ENCODE measurements at regions not wholly inside any gene's neighbourhood (a gene's known extent, or its start where the extent isn't known, plus 50 kb on each side); places are given as distances from the start of the nearest gene placed in this dataset.

GRCh38 chr12:95371571-95371970 is 102.4 kb upstream of the METAP2 start:
- TF ChIP-seq, protein P1, sequence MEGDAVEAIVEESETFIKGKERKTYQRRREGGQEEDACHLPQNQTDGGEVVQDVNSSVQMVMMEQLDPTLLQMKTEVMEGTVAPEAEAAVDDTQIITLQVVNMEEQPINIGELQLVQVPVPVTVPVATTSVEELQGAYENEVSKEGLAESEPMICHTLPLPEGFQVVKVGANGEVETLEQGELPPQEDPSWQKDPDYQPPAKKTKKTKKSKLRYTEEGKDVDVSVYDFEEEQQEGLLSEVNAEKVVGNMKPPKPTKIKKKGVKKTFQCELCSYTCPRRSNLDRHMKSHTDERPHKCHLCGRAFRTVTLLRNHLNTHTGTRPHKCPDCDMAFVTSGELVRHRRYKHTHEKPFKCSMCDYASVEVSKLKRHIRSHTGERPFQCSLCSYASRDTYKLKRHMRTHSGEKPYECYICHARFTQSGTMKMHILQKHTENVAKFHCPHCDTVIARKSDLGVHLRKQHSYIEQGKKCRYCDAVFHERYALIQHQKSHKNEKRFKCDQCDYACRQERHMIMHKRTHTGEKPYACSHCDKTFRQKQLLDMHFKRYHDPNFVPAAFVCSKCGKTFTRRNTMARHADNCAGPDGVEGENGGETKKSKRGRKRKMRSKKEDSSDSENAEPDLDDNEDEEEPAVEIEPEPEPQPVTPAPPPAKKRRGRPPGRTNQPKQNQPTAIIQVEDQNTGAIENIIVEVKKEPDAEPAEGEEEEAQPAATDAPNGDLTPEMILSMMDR (IDR thresholded peaks at IDR 0.05; ENCODE audit: insufficient read depth, low read length, poor library complexity, severe bottlenecking): no peak
- no peak for TF ChIP-seq EZH2phosphoT487 (conservative IDR thresholded peaks at IDR 0.05; ENCODE audit: low read length)

All from SU-DHL-6 (cell line).